GM11168 (cell line): ENCODE measurements at regions not wholly inside any gene's neighbourhood (a gene's known extent, or its start where the extent isn't known, plus 50 kb on each side); places are given as distances from the start of the nearest gene placed in this dataset.
"Not testable (repeated sequence)": the region's sequence is repeated elsewhere in the genome, so short reads cannot be mapped to it uniquely, and the experiment has no call there.

Experiments used
- in situ Hi-C: fragments of 300-500 bp; cut with MboI; formaldehyde crosslinking; loops from one replicate; pipeline ENCODE4 v1.12.0; 2022; ENCODE audit warnings: low sequenced_read_pairs; ENCODE audit not compliant: unreplicated experiment

GRCh38 chr4:65265526-65265925 lies 404.8 kb downstream of the EPHA5 start:
- in situ Hi-C loops = no loop called here

- in situ Hi-C loops = no loop called here
These were observed 411.0 kb downstream of the EPHA5 start for GRCh38 chr4:65259296-65259695.

GRCh38 chr4:65250916-65251315 lies 419.4 kb downstream of the EPHA5 start:
- in situ Hi-C loops = no loop called here

GRCh38 chr4:65249111-65249510 lies 421.2 kb downstream of the EPHA5 start:
- in situ Hi-C loops = no loop called here

GRCh38 chr4:65242156-65242846 lies 428.0 kb downstream of the EPHA5 start:
- in situ Hi-C loops = no loop called here

GRCh38 chr4:65241257-65241997 lies 428.9 kb downstream of the EPHA5 start:
- in situ Hi-C loops = no loop called here

GRCh38 chr4:65234061-65234460 lies 436.2 kb downstream of the EPHA5 start:
- in situ Hi-C loops = no loop called here

- in situ Hi-C loops = no loop called here
These were observed 442.7 kb downstream of the EPHA5 start for GRCh38 chr4:65227628-65228027.

- in situ Hi-C loops = no loop called here
These were observed 446.7 kb downstream of the EPHA5 start for GRCh38 chr4:65223601-65224000.

GRCh38 chr4:65223074-65223473 lies 447.2 kb downstream of the EPHA5 start:
- in situ Hi-C loops = not testable (repeated sequence)

GRCh38 chr4:65217179-65217578 lies 453.1 kb downstream of the EPHA5 start:
- in situ Hi-C loops = no loop called here

GRCh38 chr4:65202853-65203236 lies 467.4 kb downstream of the EPHA5 start:
- in situ Hi-C loops = no loop called here

GRCh38 chr4:65202165-65202852 lies 468.0 kb downstream of the EPHA5 start:
- in situ Hi-C loops = no loop called here

GRCh38 chr4:65195666-65196065 lies 474.6 kb downstream of the EPHA5 start:
- in situ Hi-C loops = no loop called here

- in situ Hi-C loops = no loop called here
These were observed 475.3 kb downstream of the EPHA5 start for GRCh38 chr4:65195002-65195401.

- in situ Hi-C loops = no loop called here
These were observed 476.3 kb downstream of the EPHA5 start for GRCh38 chr4:65193985-65194384.

- in situ Hi-C loops = no loop called here
These were observed 479.5 kb downstream of the EPHA5 start for GRCh38 chr4:65190780-65191179.

GRCh38 chr4:65175585-65175984 lies 494.7 kb downstream of the EPHA5 start:
- in situ Hi-C loops = no loop called here

- in situ Hi-C loops = no loop called here
These were observed 499.3 kb downstream of the EPHA5 start for GRCh38 chr4:65170768-65171514.

- in situ Hi-C loops = no loop called here
These were observed 502.6 kb downstream of the EPHA5 start for GRCh38 chr4:65167719-65168118.

GRCh38 chr4:65152205-65152604 lies 518.1 kb downstream of the EPHA5 start:
- in situ Hi-C loops = no loop called here
